Endothelial cell of umbilical vein (primary cell): ENCODE measurements at regions not wholly inside any gene's neighbourhood (a gene's known extent, or its start where the extent isn't known, plus 50 kb on each side); places are given as distances from the start of the nearest gene placed in this dataset.

Experiments
- EZH2 ChIP-seq: IDR thresholded peaks from 2 replicates; pipeline ENCODE4 v1.6.1; 2012; ENCODE audit warnings: borderline replicate concordance, low read depth, mild to moderate bottlenecking, moderate library complexity, low read length, inconsistent platforms; ENCODE audit not compliant: severe bottlenecking
- FOS ChIP-seq: IDR thresholded peaks from 2 replicates; pipeline ENCODE4 v1.6.1; 2011; ENCODE audit warnings: mild to moderate bottlenecking, low read length, moderate library complexity, borderline replicate concordance; ENCODE audit not compliant: insufficient read depth
- GATA2 ChIP-seq: IDR thresholded peaks from 2 replicates; pipeline ENCODE4 v1.7.0; 2011; ENCODE audit warnings: low read depth, mild to moderate bottlenecking, moderate library complexity, mixed read lengths, low read length; ENCODE audit not compliant: insufficient read length, insufficient read depth
- JUN ChIP-seq: IDR thresholded peaks from 2 replicates; pipeline ENCODE4 v1.6.1; 2011; ENCODE audit warnings: borderline replicate concordance, low read depth; ENCODE audit not compliant: insufficient read length, insufficient read depth
- MYC ChIP-seq: IDR thresholded peaks from one replicate; pipeline ENCODE4 v1.6.1; 2011; ENCODE audit warnings: mild to moderate bottlenecking, low read depth, low read length
- POLR2A ChIP-seq: IDR thresholded peaks from 2 replicates; pipeline ENCODE4 v1.6.1; 2012; ENCODE audit warnings: low read depth, mild to moderate bottlenecking, control low read depth, low read length
- POLR2AphosphoS5 ChIP-seq: IDR thresholded peaks from 2 replicates; pipeline ENCODE4 v1.6.1; 2012; ENCODE audit warnings: low read depth, mild to moderate bottlenecking, control low read depth, low read length, moderate library complexity; ENCODE audit not compliant: insufficient read depth
- TF ChIP-seq, protein P1 (sequence below), 2 donors: IDR thresholded peaks; 1 replicate in 1 of 2; 2 replicates in 1 of 2; pipeline ENCODE4 v1.5.1; 2011; ENCODE audit warnings: low read length in 2 of 2, mild to moderate bottlenecking in 2 of 2, moderate library complexity in 2 of 2, control low read depth in 1 of 2, inconsistent platforms in 1 of 2, low read depth in 1 of 2; ENCODE audit not compliant: insufficient read depth in 1 of 2; ENCODE audit errors: extremely low read depth in 1 of 2
- TF ChIP-seq, protein P2 (sequence below): IDR thresholded peaks from 2 replicates; pipeline ENCODE4 v1.6.1; 2011; ENCODE audit not compliant: insufficient read depth, insufficient read length

DNA sequence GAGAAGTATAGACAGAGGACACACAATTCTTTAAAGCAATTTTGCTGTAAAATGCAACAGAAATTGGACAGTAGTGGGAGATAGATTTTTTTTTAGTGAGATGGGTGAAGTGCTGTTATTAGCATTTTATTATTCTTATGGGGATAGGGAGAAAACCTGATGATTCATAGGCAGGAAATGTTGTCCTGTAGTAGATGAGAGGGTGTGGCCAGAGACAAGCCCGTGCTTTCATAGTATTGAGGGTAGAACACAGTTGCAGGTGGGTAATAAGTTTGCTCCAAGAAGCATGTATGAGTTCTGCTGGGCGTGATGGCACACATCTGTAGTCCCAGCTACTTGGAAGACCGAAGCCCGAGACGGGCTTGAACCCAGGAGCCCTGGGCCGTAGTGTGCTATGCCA is 128.3 kb upstream of the ARHGAP28 start:
- TF ChIP-seq POLR2A: no peak
- TF ChIP-seq, protein P1, sequence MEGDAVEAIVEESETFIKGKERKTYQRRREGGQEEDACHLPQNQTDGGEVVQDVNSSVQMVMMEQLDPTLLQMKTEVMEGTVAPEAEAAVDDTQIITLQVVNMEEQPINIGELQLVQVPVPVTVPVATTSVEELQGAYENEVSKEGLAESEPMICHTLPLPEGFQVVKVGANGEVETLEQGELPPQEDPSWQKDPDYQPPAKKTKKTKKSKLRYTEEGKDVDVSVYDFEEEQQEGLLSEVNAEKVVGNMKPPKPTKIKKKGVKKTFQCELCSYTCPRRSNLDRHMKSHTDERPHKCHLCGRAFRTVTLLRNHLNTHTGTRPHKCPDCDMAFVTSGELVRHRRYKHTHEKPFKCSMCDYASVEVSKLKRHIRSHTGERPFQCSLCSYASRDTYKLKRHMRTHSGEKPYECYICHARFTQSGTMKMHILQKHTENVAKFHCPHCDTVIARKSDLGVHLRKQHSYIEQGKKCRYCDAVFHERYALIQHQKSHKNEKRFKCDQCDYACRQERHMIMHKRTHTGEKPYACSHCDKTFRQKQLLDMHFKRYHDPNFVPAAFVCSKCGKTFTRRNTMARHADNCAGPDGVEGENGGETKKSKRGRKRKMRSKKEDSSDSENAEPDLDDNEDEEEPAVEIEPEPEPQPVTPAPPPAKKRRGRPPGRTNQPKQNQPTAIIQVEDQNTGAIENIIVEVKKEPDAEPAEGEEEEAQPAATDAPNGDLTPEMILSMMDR (IDR thresholded peaks at IDR 0.05; ENCODE audit: extremely low read depth in 1 of 2, insufficient read depth in 1 of 2, low read depth in 1 of 2, low read length in 2 of 2): no peak
- no peak for TF ChIP-seq MYC
- TF ChIP-seq, protein P2, sequence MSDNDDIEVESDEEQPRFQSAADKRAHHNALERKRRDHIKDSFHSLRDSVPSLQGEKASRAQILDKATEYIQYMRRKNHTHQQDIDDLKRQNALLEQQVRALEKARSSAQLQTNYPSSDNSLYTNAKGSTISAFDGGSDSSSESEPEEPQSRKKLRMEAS: no peak
- TF ChIP-seq EZH2: no peak
- TF ChIP-seq POLR2AphosphoS5: no peak
- TF ChIP-seq FOS: no peak
- no peak for TF ChIP-seq JUN
- no peak for TF ChIP-seq GATA2
